K562 (cell line): ENCODE measurements at regions not wholly inside any gene's neighbourhood (a gene's known extent, or its start where the extent isn't known, plus 50 kb on each side); places are given as distances from the start of the nearest gene placed in this dataset.

Experiments used
- ATAC-seq: fragments of 200-7000 bp; cut with Tn5 transposase; 3 replicates; pipeline ENCODE4 v1.9.1; 2020; ENCODE audit warnings: moderate library complexity
- BruUV-seq: library from RNA; stranded (reverse); fragments of 400-500 nt; replicated peaks from 2 replicates; lab custom pipeline; 2021; lab: Mats Ljungman, UMichigan
- CTCF ChIA-PET: fragments of 300-600 bp; formaldehyde crosslinking; extraction: SDS; loops from one replicate; lab custom pipeline; 2021; ENCODE audit warnings: low intra/inter-chr PET ratio; lab: Yijun Ruan, JAX
- POLR2A ChIA-PET: fragments of 300-600, 350-650 bp; sonication (Branson Sonifier 250); formaldehyde crosslinking; extraction: SDS; loops from one replicate; lab custom pipeline; 2021; ENCODE audit warnings: antibody characterized with exemption, inconsistent platforms; lab: Yijun Ruan, JAX
- DNase-seq, 4 experiments: peaks; one replicate each; pipeline versions ENCODE4 v3.0.0 to v3.0.0-alpha.2; 2011 to 2018; ENCODE audit warnings: low spot score in 3 of 4, mixed read lengths in 3 of 4; ENCODE audit errors: extremely low read depth in 1 of 4
- FAIRE-seq: peaks from 2 replicates; lab custom pipeline; 2011; peaks lifted over from hg19 to GRCh38; lab: Jason Lieb, UNC
- H2AFZ ChIP-seq: 2 replicates; pipeline ENCODE4 v1.6.0; 2011; ENCODE audit warnings: low read depth, low read length, control low read depth, inconsistent platforms
- H3K27ac ChIP-seq: fragments of 200-600 bp; 3 replicates; pipeline ENCODE4 v1.8.0; 2011; ENCODE audit warnings: low read depth, mild to moderate bottlenecking, control low read depth, inconsistent platforms, low read length, moderate library complexity, mixed read lengths; ENCODE audit errors: extremely low read depth
- H3K27me3 ChIP-seq, 2 experiments: fragments of 300-600 bp in 1 of 2; 2 replicates in 1 of 2; 3 replicates in 1 of 2; pipeline versions ENCODE4 v1.6.0 to v1.8.0; 2011; ENCODE audit warnings: inconsistent platforms in 2 of 2, low read length in 2 of 2, mild to moderate bottlenecking in 1 of 2, mixed read lengths in 1 of 2, moderate library complexity in 1 of 2; ENCODE audit not compliant: control insufficient read depth in 2 of 2, insufficient read depth in 2 of 2
- H3K36me3 ChIP-seq: fragments of 300-600 bp; 3 replicates; pipeline ENCODE4 v1.8.0; 2011; ENCODE audit warnings: mild to moderate bottlenecking, low read length, inconsistent platforms; ENCODE audit not compliant: control insufficient read depth, insufficient read depth
- H3K4me1 ChIP-seq, 2 experiments: fragments of 200-600 bp in 1 of 2; replicated peaks in 1 of 2; 2 replicates in 1 of 2; 3 replicates in 1 of 2; pipeline versions ENCODE4 v1.5.1 to v1.8.0; 2011; ENCODE audit warnings: inconsistent platforms in 2 of 2, low read length in 2 of 2, mild to moderate bottlenecking in 1 of 2, mixed read lengths in 1 of 2, moderate library complexity in 1 of 2; ENCODE audit not compliant: control insufficient read depth in 2 of 2, insufficient read depth in 2 of 2
- H3K4me2 ChIP-seq: 2 replicates; pipeline ENCODE4 v1.6.1; 2011; ENCODE audit warnings: low read length, control low read depth, inconsistent platforms, mixed read lengths; ENCODE audit not compliant: insufficient read depth
- H3K4me3 ChIP-seq: fragments of 200-600 bp; sonication (generic), shearing (Covaris generic); 2 replicates; pipeline ENCODE4 v1.5.1; 2016; ENCODE audit warnings: control low read depth, inconsistent platforms
- H3K79me2 ChIP-seq: fragments of 200-600 bp; 3 replicates; pipeline ENCODE4 v1.8.0; 2011; ENCODE audit warnings: low read length, inconsistent platforms; ENCODE audit not compliant: control insufficient read depth, insufficient read depth
- H3K9ac ChIP-seq, 2 experiments: 2 replicates each; pipeline versions ENCODE4 v1.6.0 to v1.6.1; 2011; ENCODE audit warnings: low read depth in 2 of 2, low read length in 2 of 2, control low read depth in 1 of 2, inconsistent platforms in 1 of 2, mild to moderate bottlenecking in 1 of 2, mixed read lengths in 1 of 2; ENCODE audit not compliant: insufficient read depth in 1 of 2
- H3K9me1 ChIP-seq: one replicate; pipeline ENCODE4 v1.6.0; 2011; ENCODE audit warnings: inconsistent platforms, mild to moderate bottlenecking, low read length, moderate library complexity; ENCODE audit not compliant: control insufficient read depth, insufficient read depth
- H3K9me3 ChIP-seq: replicated peaks from 2 replicates; pipeline ENCODE4 v1.5.1; 2011; ENCODE audit warnings: low read depth, low read length, inconsistent platforms; ENCODE audit not compliant: control insufficient read depth, insufficient read depth
- H4K20me1 ChIP-seq: replicated peaks from 2 replicates; pipeline ENCODE4 v1.6.1; 2011; ENCODE audit warnings: low read length, inconsistent platforms, mixed read lengths; ENCODE audit not compliant: control insufficient read depth, insufficient read depth
- CCAR2 ChIP-seq: fragments of 200-400 bp; formaldehyde crosslinking; IDR thresholded peaks from 2 replicates; pipeline ENCODE4 v1.6.1; 2017; ENCODE audit warnings: mild to moderate bottlenecking, low read depth, low read length
- FOS ChIP-seq: IDR thresholded peaks from 3 replicates; pipeline ENCODE4 v1.6.1; 2011; ENCODE audit not compliant: insufficient read length; ENCODE audit errors: extremely low read depth
- KLF13 ChIP-seq: fragments of 450-650 bp; IDR thresholded peaks from 2 replicates; pipeline ENCODE4 v1.6.1; 2016; ENCODE audit warnings: missing genetic modification characterization, low read depth, mild to moderate bottlenecking, missing compliant biosample characterization, moderate library complexity, borderline replicate concordance
- MED1 ChIP-seq: sonication (generic); formaldehyde crosslinking; IDR thresholded peaks from 2 replicates; pipeline ENCODE4 v1.8.1; 2023; ENCODE audit warnings: missing genetic modification reagents, borderline replicate concordance
- ZFP30 ChIP-seq: fragments of 250-450 bp; sonication (Bioruptor Pico); IDR thresholded peaks from 2 replicates; pipeline ENCODE4 v1.8.0; 2022; ENCODE audit warnings: moderate library complexity, mild to moderate bottlenecking, inconsistent platforms, borderline replicate concordance
- ZNF224 ChIP-seq: sonication (generic); formaldehyde crosslinking; IDR thresholded peaks from 2 replicates; pipeline ENCODE4 v1.8.0; 2022; ENCODE audit warnings: mild to moderate bottlenecking, missing genetic modification reagents
- WGBS: fragments of 100-300 bp; shearing (Covaris generic); methylation state at CpG from one replicate; pipeline ENCODE4 v1.1.6; 2016; ENCODE audit warnings: low coverage, mixed read lengths; ENCODE audit not compliant: insufficient coverage; ENCODE audit errors: missing lambda C conversion rate; 5-methylcytosine and 5-hydroxymethylcytosine counted together
- in situ Hi-C: fragments of 300-500 bp; cut with MboI; formaldehyde crosslinking; loops from 4 replicates; pipeline ENCODE4 v1.15.0; 2018; ENCODE audit warnings: inconsistent platforms, mixed read lengths
- intact Hi-C: fragments of 100-400 bp; cut with micrococcal nuclease; formaldehyde crosslinking; loops from 2 replicates; pipeline ENCODE4 v1.14.2; 2022
- TF ChIP-seq, protein P1 (sequence below): fragments of 250-450 bp; sonication (Bioruptor Pico); IDR thresholded peaks from 2 replicates; pipeline ENCODE4 v1.4.0; 2020

DNA sequence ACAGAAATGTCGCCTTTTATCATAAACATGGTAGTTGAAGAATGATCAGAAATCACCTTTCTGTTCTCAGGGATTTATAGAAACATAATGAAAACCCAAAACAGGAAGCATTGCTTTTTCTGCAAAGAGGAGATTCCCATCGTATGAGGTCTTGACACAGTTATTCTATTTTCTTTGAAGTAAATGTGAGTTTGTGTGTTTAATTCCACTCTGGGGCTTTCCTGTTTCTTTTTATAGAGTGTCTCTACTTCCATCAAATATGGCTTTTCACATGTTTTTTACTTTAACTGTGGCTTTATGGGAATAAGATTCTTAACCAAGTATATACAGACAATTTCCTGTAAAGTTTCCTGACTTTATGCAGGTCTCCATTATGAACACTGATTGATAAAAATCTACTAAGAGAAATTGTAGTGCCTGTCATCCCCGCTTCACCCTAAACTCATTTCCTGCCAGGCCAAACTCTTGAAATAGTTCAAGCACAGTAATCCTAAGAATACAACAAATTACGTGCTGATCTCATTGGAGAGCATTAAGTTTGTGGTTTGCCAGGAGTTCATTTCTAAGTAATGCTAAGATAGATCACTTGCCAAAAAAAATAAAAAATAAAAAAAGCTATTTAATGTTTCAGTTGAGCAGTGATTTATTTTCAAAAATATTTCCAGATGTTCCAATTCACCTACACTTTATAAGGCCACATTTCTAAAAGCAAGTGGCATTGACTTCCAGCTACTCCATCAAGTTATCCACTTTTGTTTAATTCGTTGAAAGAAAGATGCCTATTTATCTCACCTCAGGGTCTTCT is 52.2 kb upstream of the SEC61G start (continued):
- TF ChIP-seq, protein P1, sequence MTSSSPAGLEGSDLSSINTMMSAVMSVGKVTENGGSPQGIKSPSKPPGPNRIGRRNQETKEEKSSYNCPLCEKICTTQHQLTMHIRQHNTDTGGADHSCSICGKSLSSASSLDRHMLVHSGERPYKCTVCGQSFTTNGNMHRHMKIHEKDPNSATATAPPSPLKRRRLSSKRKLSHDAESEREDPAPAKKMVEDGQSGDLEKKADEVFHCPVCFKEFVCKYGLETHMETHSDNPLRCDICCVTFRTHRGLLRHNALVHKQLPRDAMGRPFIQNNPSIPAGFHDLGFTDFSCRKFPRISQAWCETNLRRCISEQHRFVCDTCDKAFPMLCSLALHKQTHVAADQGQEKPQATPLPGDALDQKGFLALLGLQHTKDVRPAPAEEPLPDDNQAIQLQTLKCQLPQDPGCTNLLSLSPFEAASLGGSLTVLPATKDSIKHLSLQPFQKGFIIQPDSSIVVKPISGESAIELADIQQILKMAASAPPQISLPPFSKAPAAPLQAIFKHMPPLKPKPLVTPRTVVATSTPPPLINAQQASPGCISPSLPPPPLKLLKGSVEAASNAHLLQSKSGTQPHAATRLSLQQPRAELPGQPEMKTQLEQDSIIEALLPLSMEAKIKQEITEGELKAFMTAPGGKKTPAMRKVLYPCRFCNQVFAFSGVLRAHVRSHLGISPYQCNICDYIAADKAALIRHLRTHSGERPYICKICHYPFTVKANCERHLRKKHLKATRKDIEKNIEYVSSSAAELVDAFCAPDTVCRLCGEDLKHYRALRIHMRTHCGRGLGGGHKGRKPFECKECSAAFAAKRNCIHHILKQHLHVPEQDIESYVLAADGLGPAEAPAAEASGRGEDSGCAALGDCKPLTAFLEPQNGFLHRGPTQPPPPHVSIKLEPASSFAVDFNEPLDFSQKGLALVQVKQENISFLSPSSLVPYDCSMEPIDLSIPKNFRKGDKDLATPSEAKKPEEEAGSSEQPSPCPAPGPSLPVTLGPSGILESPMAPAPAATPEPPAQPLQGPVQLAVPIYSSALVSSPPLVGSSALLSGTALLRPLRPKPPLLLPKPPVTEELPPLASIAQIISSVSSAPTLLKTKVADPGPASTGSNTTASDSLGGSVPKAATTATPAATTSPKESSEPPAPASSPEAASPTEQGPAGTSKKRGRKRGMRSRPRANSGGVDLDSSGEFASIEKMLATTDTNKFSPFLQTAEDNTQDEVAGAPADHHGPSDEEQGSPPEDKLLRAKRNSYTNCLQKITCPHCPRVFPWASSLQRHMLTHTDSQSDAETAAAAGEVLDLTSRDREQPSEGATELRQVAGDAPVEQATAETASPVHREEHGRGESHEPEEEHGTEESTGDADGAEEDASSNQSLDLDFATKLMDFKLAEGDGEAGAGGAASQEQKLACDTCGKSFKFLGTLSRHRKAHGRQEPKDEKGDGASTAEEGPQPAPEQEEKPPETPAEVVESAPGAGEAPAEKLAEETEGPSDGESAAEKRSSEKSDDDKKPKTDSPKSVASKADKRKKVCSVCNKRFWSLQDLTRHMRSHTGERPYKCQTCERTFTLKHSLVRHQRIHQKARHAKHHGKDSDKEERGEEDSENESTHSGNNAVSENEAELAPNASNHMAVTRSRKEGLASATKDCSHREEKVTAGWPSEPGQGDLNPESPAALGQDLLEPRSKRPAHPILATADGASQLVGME: no peak
- TF ChIP-seq MED1 (no peak), FOS (no peak), CCAR2 (no peak)

DNA sequence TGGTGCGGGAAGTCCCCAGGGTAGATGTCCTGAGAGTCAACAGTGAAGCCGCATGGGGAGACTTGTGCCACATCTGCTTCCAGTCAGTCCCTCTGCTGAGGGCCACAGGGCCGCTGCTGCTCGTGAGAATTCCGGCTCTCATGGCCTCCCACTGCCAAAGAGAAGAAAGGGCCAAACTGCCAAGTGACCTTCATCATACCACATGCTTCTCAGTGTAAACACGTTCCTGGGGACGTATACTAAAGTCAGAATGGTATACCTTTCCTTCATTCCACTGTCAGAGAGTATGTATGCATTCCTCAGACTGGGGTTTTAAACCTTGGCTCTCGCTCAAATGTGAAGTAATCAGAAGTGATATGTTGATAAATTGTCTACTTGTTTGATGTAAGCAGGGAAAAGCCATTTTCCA is 52.8 kb upstream of the SEC61G start:
- Histone ChIP-seq H2AFZ (no peak overlapping the region), H3K9me3 (no peaks in the 10 kb centered on the region), H4K20me1 (no peaks in the 10 kb centered on the region), H3K4me3 (no peak overlapping the region), H3K36me3 (no peaks in the 10 kb centered on the region), H3K27ac (no peak overlapping the region), H3K9me1 (no peaks in the 10 kb centered on the region), H3K27me3 (no peaks in the 10 kb centered on the region; a peak in 2 of 5 replicates), H3K4me1 (no peaks in the 10 kb centered on the region), H3K9ac (no peak overlapping the region), H3K4me2 (no peak overlapping the region), H3K79me2 (no peaks in the 10 kb centered on the region)
- TF ChIP-seq KLF13 (tag) (no peak), ZNF224 (CRISPR knock-in tag) (no peak), ZFP30 (CRISPR knock-in tag) (no peak)
- ChIA-PET POLR2A (no interaction called here), CTCF (no interaction called here)
- intact Hi-C loops: no loop called here
- in situ Hi-C loops: no loop called here
- DNase-seq (no peak), FAIRE-seq (no peak), ATAC-seq (no peak)
- 7% methylated on average over 8 of the region's 8 CpGs for WGBS
- BruUV-seq: no TSS peak
